ENCODE measurements at regions not wholly inside any gene's neighbourhood (a gene's known extent, or its start where the extent isn't known, plus 50 kb on each side); places are given as distances from the start of the nearest gene placed in this dataset.

DNA sequence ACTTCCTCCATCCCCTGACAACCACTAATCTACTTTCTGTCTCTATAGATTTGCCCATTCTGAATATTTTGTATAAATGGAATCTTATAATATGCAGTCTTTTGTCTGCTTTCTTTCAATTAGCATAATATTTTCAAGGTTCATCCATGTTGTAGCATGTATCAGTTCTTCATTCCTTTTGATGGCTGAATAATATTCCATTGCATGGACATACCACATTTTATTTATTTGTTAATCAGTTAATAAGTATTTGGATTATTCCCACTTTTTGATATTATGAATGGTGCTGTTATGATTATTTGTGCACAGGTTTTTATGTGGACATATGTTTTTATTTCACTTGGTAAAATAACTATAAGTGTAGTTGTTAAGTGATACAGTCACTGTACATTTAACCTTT lies 155.1 kb upstream of the WSCD2 start (continued):
- TF ChIP-seq, protein P1, sequence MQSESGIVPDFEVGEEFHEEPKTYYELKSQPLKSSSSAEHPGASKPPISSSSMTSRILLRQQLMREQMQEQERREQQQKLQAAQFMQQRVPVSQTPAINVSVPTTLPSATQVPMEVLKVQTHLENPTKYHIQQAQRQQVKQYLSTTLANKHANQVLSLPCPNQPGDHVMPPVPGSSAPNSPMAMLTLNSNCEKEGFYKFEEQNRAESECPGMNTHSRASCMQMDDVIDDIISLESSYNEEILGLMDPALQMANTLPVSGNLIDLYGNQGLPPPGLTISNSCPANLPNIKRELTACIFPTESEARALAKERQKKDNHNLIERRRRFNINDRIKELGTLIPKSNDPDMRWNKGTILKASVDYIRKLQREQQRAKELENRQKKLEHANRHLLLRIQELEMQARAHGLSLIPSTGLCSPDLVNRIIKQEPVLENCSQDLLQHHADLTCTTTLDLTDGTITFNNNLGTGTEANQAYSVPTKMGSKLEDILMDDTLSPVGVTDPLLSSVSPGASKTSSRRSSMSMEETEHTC (IDR thresholded peaks at IDR 0.05), result no peak
- peak; percentile 37 for TF ChIP-seq RBM25 (IDR thresholded peaks at IDR 0.05; ENCODE audit: low read depth, low read length, severe bottlenecking)
- no peak for TF ChIP-seq NBN (IDR thresholded peaks at IDR 0.05; ENCODE audit: low read depth)
- TF ChIP-seq ZNF146 (CRISPR knock-in tag; IDR thresholded peaks at IDR 0.05; ENCODE audit: unreplicated experiment), result peak; percentile 55
- TF ChIP-seq, protein P2, sequence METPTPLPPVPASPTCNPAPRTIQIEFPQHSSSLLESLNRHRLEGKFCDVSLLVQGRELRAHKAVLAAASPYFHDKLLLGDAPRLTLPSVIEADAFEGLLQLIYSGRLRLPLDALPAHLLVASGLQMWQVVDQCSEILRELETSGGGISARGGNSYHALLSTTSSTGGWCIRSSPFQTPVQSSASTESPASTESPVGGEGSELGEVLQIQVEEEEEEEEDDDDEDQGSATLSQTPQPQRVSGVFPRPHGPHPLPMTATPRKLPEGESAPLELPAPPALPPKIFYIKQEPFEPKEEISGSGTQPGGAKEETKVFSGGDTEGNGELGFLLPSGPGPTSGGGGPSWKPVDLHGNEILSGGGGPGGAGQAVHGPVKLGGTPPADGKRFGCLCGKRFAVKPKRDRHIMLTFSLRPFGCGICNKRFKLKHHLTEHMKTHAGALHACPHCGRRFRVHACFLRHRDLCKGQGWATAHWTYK (CRISPR knock-in tag; IDR thresholded peaks at IDR 0.05), result no peak

DNA sequence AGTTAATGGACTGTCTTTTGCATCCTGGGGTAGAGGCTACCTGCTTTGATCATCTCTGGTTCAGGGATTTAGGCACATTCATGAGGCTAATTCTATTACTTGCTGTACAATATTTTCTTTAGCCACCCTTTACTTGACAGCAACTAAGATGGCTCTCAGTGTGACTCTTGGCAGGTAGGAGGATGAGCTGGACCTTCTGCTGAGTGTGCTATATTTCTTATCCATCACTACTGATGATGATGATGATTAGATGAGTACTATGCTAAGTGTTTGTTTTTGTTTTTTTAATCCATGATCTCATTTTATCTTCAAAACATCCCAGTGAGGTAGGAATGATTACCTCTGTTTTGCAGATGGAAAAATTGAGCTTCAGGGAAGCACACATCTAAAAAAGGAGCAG lies 152.8 kb upstream of the WSCD2 start:
- FAIRE-seq, result no peak
- Histone ChIP-seq H3K9me3 (replicated peaks; ENCODE audit: control insufficient read depth, insufficient read depth, low read depth, low read length) (no peaks in the 10 kb centered on the region), H3K36me3 (ENCODE audit: control insufficient read depth, insufficient read depth, low read length) (no peaks in the 10 kb centered on the region), H3K4me3 (no peak overlapping the region), H3K27me3 (ENCODE audit: control insufficient read depth in 2 of 2, insufficient read depth in 2 of 2, low read length in 2 of 2) (no peaks in the 10 kb centered on the region), H4K20me1 (replicated peaks; ENCODE audit: control insufficient read depth, insufficient read depth, low read length) (no peaks in the 10 kb centered on the region), H2AFZ (ENCODE audit: low read depth, low read length) (no peak overlapping the region), H3K9me1 (ENCODE audit: control insufficient read depth, insufficient read depth, low read length) (no peaks in the 10 kb centered on the region), H3K9ac (ENCODE audit: insufficient read depth in 1 of 2, low read depth in 2 of 2, low read length in 2 of 2) (no peak overlapping the region), H3K4me2 (ENCODE audit: insufficient read depth, low read length) (no peak overlapping the region), H3K79me2 (ENCODE audit: control insufficient read depth, insufficient read depth, low read length) (no peaks in the 10 kb centered on the region), H3K27ac (ENCODE audit: extremely low read depth, low read depth, low read length) (no peak overlapping the region), H3K4me1 (replicated peaks in 1 of 2; ENCODE audit: control insufficient read depth in 2 of 2, insufficient read depth in 2 of 2, low read length in 2 of 2) (no peaks in the 10 kb centered on the region)
- in situ Hi-C loops (cut with MboI) (no loop called here), intact Hi-C loops (cut with micrococcal nuclease) (no loop called here)
- ChIA-PET CTCF (ENCODE audit: low intra/inter-chr PET ratio) (no interaction called here), POLR2A (no interaction called here)
- no TSS peak for BruUV-seq (replicated peaks)
- DNase-seq (ENCODE audit: extremely low read depth in 1 of 4, low spot score in 3 of 4), result no peak
- ATAC-seq, result no peak
- TF ChIP-seq NFIX (CRISPR knock-in tag; IDR thresholded peaks at IDR 0.05; ENCODE audit: low read depth), result no peak
- TF ChIP-seq DIDO1 (tag; IDR thresholded peaks at IDR 0.05; ENCODE audit: low read depth), result no peak
- no peak for TF ChIP-seq ZNF75A (CRISPR knock-in tag; IDR thresholded peaks at IDR 0.05)
- TF ChIP-seq, protein P3, sequence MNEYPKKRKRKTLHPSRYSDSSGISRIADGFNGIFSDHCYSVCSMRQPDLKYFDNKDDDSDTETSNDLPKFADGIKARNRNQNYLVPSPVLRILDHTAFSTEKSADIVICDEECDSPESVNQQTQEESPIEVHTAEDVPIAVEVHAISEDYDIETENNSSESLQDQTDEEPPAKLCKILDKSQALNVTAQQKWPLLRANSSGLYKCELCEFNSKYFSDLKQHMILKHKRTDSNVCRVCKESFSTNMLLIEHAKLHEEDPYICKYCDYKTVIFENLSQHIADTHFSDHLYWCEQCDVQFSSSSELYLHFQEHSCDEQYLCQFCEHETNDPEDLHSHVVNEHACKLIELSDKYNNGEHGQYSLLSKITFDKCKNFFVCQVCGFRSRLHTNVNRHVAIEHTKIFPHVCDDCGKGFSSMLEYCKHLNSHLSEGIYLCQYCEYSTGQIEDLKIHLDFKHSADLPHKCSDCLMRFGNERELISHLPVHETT (CRISPR knock-in tag; conservative IDR thresholded peaks at IDR 0.05 in 1 of 2, IDR thresholded peaks at IDR 0.05 in 1 of 2), result no peak
- TF ChIP-seq CBFA2T2 (conservative IDR thresholded peaks at IDR 0.05), result no peak
- TF ChIP-seq KDM2B (CRISPR knock-in tag; IDR thresholded peaks at IDR 0.05), result no peak
- TF ChIP-seq, protein P4, sequence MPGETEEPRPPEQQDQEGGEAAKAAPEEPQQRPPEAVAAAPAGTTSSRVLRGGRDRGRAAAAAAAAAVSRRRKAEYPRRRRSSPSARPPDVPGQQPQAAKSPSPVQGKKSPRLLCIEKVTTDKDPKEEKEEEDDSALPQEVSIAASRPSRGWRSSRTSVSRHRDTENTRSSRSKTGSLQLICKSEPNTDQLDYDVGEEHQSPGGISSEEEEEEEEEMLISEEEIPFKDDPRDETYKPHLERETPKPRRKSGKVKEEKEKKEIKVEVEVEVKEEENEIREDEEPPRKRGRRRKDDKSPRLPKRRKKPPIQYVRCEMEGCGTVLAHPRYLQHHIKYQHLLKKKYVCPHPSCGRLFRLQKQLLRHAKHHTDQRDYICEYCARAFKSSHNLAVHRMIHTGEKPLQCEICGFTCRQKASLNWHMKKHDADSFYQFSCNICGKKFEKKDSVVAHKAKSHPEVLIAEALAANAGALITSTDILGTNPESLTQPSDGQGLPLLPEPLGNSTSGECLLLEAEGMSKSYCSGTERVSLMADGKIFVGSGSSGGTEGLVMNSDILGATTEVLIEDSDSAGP (CRISPR knock-in tag; IDR thresholded peaks at IDR 0.05), result no peak
- TF ChIP-seq ZNF316 (IDR thresholded peaks at IDR 0.05), result 0 out of 2 replicates have a peak, but pooled peaks have one; percentile 37
- no peak for TF ChIP-seq ZNF263 (CRISPR knock-in tag; IDR thresholded peaks at IDR 0.05; ENCODE audit: borderline replicate concordance)
- no peak for TF ChIP-seq HCFC1 (IDR thresholded peaks at IDR 0.05; ENCODE audit: low read depth, low read length)
- no peak for TF ChIP-seq MTA2 (IDR thresholded peaks at IDR 0.05; ENCODE audit: low read depth)
- TF ChIP-seq ELF1 (tag; IDR thresholded peaks at IDR 0.05), result no peak
- no peak for TF ChIP-seq KDM4B (IDR thresholded peaks at IDR 0.05; ENCODE audit: borderline replicate concordance in 2 of 2, low read depth in 1 of 2)

Data from K562 (cell line).